Suppressor macrophage (primary cell): ENCODE measurements at regions not wholly inside any gene's neighbourhood (a gene's known extent, or its start where the extent isn't known, plus 50 kb on each side); places are given as distances from the start of the nearest gene placed in this dataset.
A peak's percentile ranks its signal among the peaks of the same experiment; 100 is the strongest.

Experiments
- DNase-seq, 4 experiments: peaks; one replicate each; pipeline ENCODE4 v3.0.0-alpha.2; 2020 to 2022

- no peak for DNase-seq
These were observed 91.6 kb downstream of the FOXB1 start for GRCh38 chr15:60095711-60096110.

GRCh38 chr15:60096157-60096556 is 92.0 kb downstream of the FOXB1 start:
- no peak for DNase-seq

- DNase-seq = no peak
These were observed 97.3 kb downstream of the FOXB1 start for GRCh38 chr15:60101416-60101815.

- DNase-seq = no peak
These were observed 98.6 kb downstream of the FOXB1 start for GRCh38 chr15:60102748-60103147.

GRCh38 chr15:60110909-60111308 is 106.8 kb downstream of the FOXB1 start:
- DNase-seq = no peak

GRCh38 chr15:60115579-60116380 is 111.7 kb downstream of the FOXB1 start:
- no peak for DNase-seq

- DNase-seq = no peak
These were observed 112.5 kb downstream of the FOXB1 start for GRCh38 chr15:60116456-60117089.

GRCh38 chr15:60118146-60118545 is 114.0 kb downstream of the FOXB1 start:
- no peak for DNase-seq

GRCh38 chr15:60118626-60119025 is 114.5 kb downstream of the FOXB1 start:
- DNase-seq = no peak

- no peak for DNase-seq
These were observed 115.0 kb downstream of the FOXB1 start for GRCh38 chr15:60119101-60119500.

- no peak for DNase-seq
These were observed 116.0 kb downstream of the FOXB1 start for GRCh38 chr15:60120100-60120499.

GRCh38 chr15:60121845-60122244 is 117.7 kb downstream of the FOXB1 start:
- DNase-seq = no peak

- DNase-seq = no peak
These were observed 118.6 kb downstream of the FOXB1 start for GRCh38 chr15:60122691-60123090.

GRCh38 chr15:60124460-60125070 is 120.5 kb downstream of the FOXB1 start:
- no peak for DNase-seq

- no peak for DNase-seq
These were observed 121.2 kb downstream of the FOXB1 start for GRCh38 chr15:60125334-60125733.

GRCh38 chr15:60126200-60126599 is 122.1 kb downstream of the FOXB1 start:
- no peak for DNase-seq

- DNase-seq = no peak
These were observed 122.5 kb downstream of the FOXB1 start for GRCh38 chr15:60126661-60127060.

GRCh38 chr15:60128000-60128376 is 123.9 kb downstream of the FOXB1 start:
- DNase-seq = no peak

GRCh38 chr15:60128710-60129109 is 124.6 kb downstream of the FOXB1 start:
- DNase-seq = no peak

- DNase-seq = no peak
These were observed 126.3 kb downstream of the FOXB1 start for GRCh38 chr15:60130398-60130797.

- DNase-seq = no peak
These were observed 126.7 kb downstream of the FOXB1 start for GRCh38 chr15:60130821-60131220.

GRCh38 chr15:60134609-60135008 is 130.5 kb downstream of the FOXB1 start:
- DNase-seq = peak in 3 of 4 experiments; percentile 5 to 17 (median 16)

- no peak for DNase-seq
These were observed 131.8 kb downstream of the FOXB1 start for GRCh38 chr15:60135961-60136360.
